H1 (cell line): ENCODE measurements at regions not wholly inside any gene's neighbourhood (a gene's known extent, or its start where the extent isn't known, plus 50 kb on each side); places are given as distances from the start of the nearest gene placed in this dataset.

ENCODE experiments used
- CTCF ChIA-PET: fragments of 300-600 bp; sonication (Branson Sonifier 250); formaldehyde crosslinking; loops from one replicate; lab custom pipeline; 2021; ENCODE audit not compliant: partially characterized antibody; lab: Charles Lee
- POLR2A ChIA-PET: fragments of 300-600 bp; sonication (Branson Sonifier 250); formaldehyde crosslinking; loops from one replicate; lab custom pipeline; 2021; ENCODE audit warnings: inconsistent platforms; ENCODE audit not compliant: partially characterized antibody; lab: Charles Lee
- DNase-seq, 2 experiments: peaks; one replicate each; pipeline versions ENCODE4 v3.0.0 to v3.0.0-alpha.2; 2010 to 2022; ENCODE audit warnings: low spot score in 2 of 2, low read depth in 1 of 2, mixed read lengths in 1 of 2
- FAIRE-seq: peaks from 2 replicates; lab custom pipeline; 2011; peaks lifted over from hg19 to GRCh38; lab: Jason Lieb, UNC
- H2AFZ ChIP-seq: 2 replicates; pipeline ENCODE4 v1.8.1; 2012; ENCODE audit warnings: low read length, inconsistent platforms
- H2AK5ac ChIP-seq: 2 replicates; pipeline ENCODE4 v1.6.1; 2013; ENCODE audit warnings: low read depth, low read length
- H2BK120ac ChIP-seq: replicated peaks from 2 replicates; pipeline ENCODE3; 2013; ENCODE audit warnings: low read depth, low read length, inconsistent platforms
- H2BK12ac ChIP-seq: 2 replicates; pipeline ENCODE4 v1.6.1; 2013; ENCODE audit warnings: low read depth, low read length
- H2BK15ac ChIP-seq: 2 replicates; pipeline ENCODE4 v1.6.1; 2013; ENCODE audit warnings: low read length
- H2BK20ac ChIP-seq: 2 replicates; pipeline ENCODE4 v1.6.1; 2013; ENCODE audit warnings: low read length
- H2BK5ac ChIP-seq: 2 replicates; pipeline ENCODE4 v1.6.1; 2013; ENCODE audit warnings: low read depth, low read length
- H3K14ac ChIP-seq: 2 replicates; pipeline ENCODE4 v1.6.1; 2013; ENCODE audit warnings: inconsistent platforms; ENCODE audit not compliant: insufficient read length
- H3K18ac ChIP-seq: 2 replicates; pipeline ENCODE4 v1.6.1; 2013; ENCODE audit warnings: low read length; ENCODE audit errors: extremely low read depth
- H3K23ac ChIP-seq: 2 replicates; pipeline ENCODE4 v1.6.1; 2013; ENCODE audit warnings: inconsistent platforms; ENCODE audit not compliant: insufficient read length
- H3K23me2 ChIP-seq: 2 replicates; pipeline ENCODE4 v1.6.1; 2013; ENCODE audit warnings: low read depth, low read length
- H3K27ac ChIP-seq: 2 replicates; pipeline ENCODE4 v1.6.1; 2011; ENCODE audit warnings: low read depth, low read length, inconsistent platforms
- H3K27me3 ChIP-seq, 4 experiments: replicated peaks in 1 of 4; 1 replicate in 1 of 4; 2 replicates in 3 of 4; pipeline versions ENCODE4 v1.6.1 to v1.8.1; 2011 to 2013; ENCODE audit warnings: low read length in 3 of 4, mild to moderate bottlenecking in 3 of 4, inconsistent platforms in 2 of 4, mixed read lengths in 2 of 4, moderate library complexity in 1 of 4; ENCODE audit not compliant: control insufficient read depth in 3 of 4, insufficient read depth in 3 of 4; ENCODE audit errors: extremely low read depth in 1 of 4
- H3K36me3 ChIP-seq, 4 experiments: 2 replicates each; pipeline versions ENCODE4 v1.6.1 to v1.8.1; 2011 to 2013; ENCODE audit warnings: mild to moderate bottlenecking in 4 of 4, low read length in 3 of 4, moderate library complexity in 2 of 4, control low read depth in 1 of 4, inconsistent platforms in 1 of 4; ENCODE audit not compliant: insufficient read depth in 4 of 4, control insufficient read depth in 2 of 4
- H3K4ac ChIP-seq: replicated peaks from 2 replicates; pipeline ENCODE3; 2013; ENCODE audit warnings: low read length, low read depth, mixed read lengths, inconsistent platforms; ENCODE audit not compliant: insufficient read length
- H3K4me1 ChIP-seq, 4 experiments: replicated peaks in 1 of 4; 1 replicate in 1 of 4; 2 replicates in 3 of 4; pipeline versions ENCODE4 v1.6.1 to v1.8.1; 2011 to 2013; ENCODE audit warnings: low read length in 3 of 4, inconsistent platforms in 2 of 4, mixed read lengths in 1 of 4; ENCODE audit not compliant: insufficient read depth in 4 of 4, control insufficient read depth in 3 of 4
- H3K4me2 ChIP-seq, 2 experiments: 2 replicates each; pipeline versions ENCODE4 v1.6.1 to v1.8.1; 2011 to 2013; ENCODE audit warnings: low read depth in 2 of 2, low read length in 2 of 2, control low read depth in 1 of 2, inconsistent platforms in 1 of 2, mild to moderate bottlenecking in 1 of 2; ENCODE audit not compliant: insufficient read depth in 1 of 2
- H3K4me3 ChIP-seq, 4 experiments: fragments of 200-600, 300-600 bp in 1 of 4; sonication (generic), shearing (Covaris generic), sonication (Bioruptor Twin) in 1 of 4; 2 replicates each; pipeline versions ENCODE4 v1.5.1 to v1.8.1; 2011 to 2016; ENCODE audit warnings: low read length in 4 of 4, low read depth in 3 of 4, control low read depth in 2 of 4, inconsistent platforms in 2 of 4, mild to moderate bottlenecking in 2 of 4, mixed read lengths in 1 of 4, moderate library complexity in 1 of 4; ENCODE audit not compliant: insufficient read depth in 2 of 4; ENCODE audit errors: extremely low read depth in 1 of 4
- H3K56ac ChIP-seq: replicated peaks from 2 replicates; pipeline ENCODE3; 2013; ENCODE audit warnings: low read depth, mild to moderate bottlenecking, mixed read lengths, low read length, inconsistent platforms; ENCODE audit not compliant: insufficient read length
- H3K79me1 ChIP-seq: 2 replicates; pipeline ENCODE4 v1.6.1; 2013; ENCODE audit warnings: low read depth, low read length, control low read depth
- H3K79me2 ChIP-seq, 2 experiments: 2 replicates each; pipeline versions ENCODE4 v1.6.1 to v1.8.1; 2012 to 2013; ENCODE audit warnings: low read length in 2 of 2, mild to moderate bottlenecking in 2 of 2, inconsistent platforms in 1 of 2; ENCODE audit not compliant: insufficient read depth in 2 of 2, control insufficient read depth in 1 of 2
- H3K9ac ChIP-seq, 4 experiments: replicated peaks in 1 of 4; 1 replicate in 1 of 4; 2 replicates in 3 of 4; pipeline versions ENCODE4 v1.6.1 to v1.8.1; 2011 to 2013; ENCODE audit warnings: low read depth in 3 of 4, low read length in 3 of 4, control low read depth in 2 of 4, mild to moderate bottlenecking in 2 of 4, moderate library complexity in 2 of 4, inconsistent platforms in 1 of 4; ENCODE audit errors: extremely low read depth in 1 of 4
- H3K9me3 ChIP-seq, 2 experiments: 2 replicates each; pipeline versions ENCODE4 v1.6.1 to v1.8.1; 2012 to 2013; ENCODE audit warnings: mild to moderate bottlenecking in 2 of 2, moderate library complexity in 2 of 2, control low read depth in 1 of 2, inconsistent platforms in 1 of 2, low read depth in 1 of 2, low read length in 1 of 2, mixed read lengths in 1 of 2; ENCODE audit not compliant: insufficient read depth in 2 of 2
- H4K20me1 ChIP-seq, 2 experiments: replicated peaks in 1 of 2; 2 replicates each; pipeline versions ENCODE3 to v1.8.1; 2011 to 2013; ENCODE audit warnings: inconsistent platforms in 2 of 2, low read length in 2 of 2, mild to moderate bottlenecking in 1 of 2; ENCODE audit not compliant: insufficient read depth in 2 of 2, control insufficient read depth in 1 of 2
- H4K5ac ChIP-seq: 2 replicates; pipeline ENCODE4 v1.6.1; 2013; ENCODE audit warnings: low read length, low read depth, mixed read lengths, inconsistent platforms; ENCODE audit not compliant: insufficient read length
- H4K8ac ChIP-seq: 2 replicates; pipeline ENCODE4 v1.8.0; 2013; ENCODE audit warnings: mild to moderate bottlenecking, moderate library complexity, low read length, inconsistent platforms; ENCODE audit not compliant: insufficient read depth; ENCODE audit errors: extremely low read depth
- H4K91ac ChIP-seq: replicated peaks from 2 replicates; pipeline ENCODE3; 2013; ENCODE audit warnings: low read length, mixed read lengths, inconsistent platforms; ENCODE audit not compliant: insufficient read length
- CBX5 ChIP-seq: fragments of 300-800, 300-1000 bp; sonication (generic); IDR thresholded peaks from 2 replicates; pipeline ENCODE4 v1.7.1; 2016; ENCODE audit warnings: antibody characterized with exemption, low read length, low read depth
- EGR1 ChIP-seq: IDR thresholded peaks from 2 replicates; pipeline ENCODE4 v1.6.1; 2011; ENCODE audit warnings: low read depth, low read length, borderline replicate concordance
- NANOG ChIP-seq: IDR thresholded peaks from 2 replicates; pipeline ENCODE4 v1.6.1; 2011; ENCODE audit warnings: low read length, low read depth, mild to moderate bottlenecking, inconsistent platforms; ENCODE audit not compliant: insufficient read depth, poor library complexity, severe bottlenecking
- RAD21 ChIP-seq, 2 experiments: IDR thresholded peaks in 1 of 2; conservative IDR thresholded peaks in 1 of 2; 2 replicates each; pipeline ENCODE4 v1.6.1; 2011; ENCODE audit warnings: low read depth in 2 of 2, low read length in 2 of 2, improper control_type of control experiment in 1 of 2, inconsistent platforms in 1 of 2, mild to moderate bottlenecking in 1 of 2, moderate library complexity in 1 of 2
- WGBS, 2 experiments: shearing (Covaris generic) in 1 of 2; methylation state at CpG; one replicate each; pipeline versions ENCODE4 v1.1.6 to v1.1.7; 2013 to 2015; ENCODE audit warnings: low lambda C conversion rate in 2 of 2, mixed read lengths in 2 of 2, inconsistent platforms in 1 of 2, low coverage in 1 of 2, missing lambda C conversion rate in 1 of 2; ENCODE audit not compliant: insufficient replicate concordance in 2 of 2, insufficient coverage in 1 of 2, insufficient read length in 1 of 2; ENCODE audit errors: extremely low coverage in 1 of 2, missing lambda C conversion rate in 1 of 2; 5-methylcytosine and 5-hydroxymethylcytosine counted together

- Histone ChIP-seq H2AFZ (no peak overlapping the region), H2BK20ac (no peak overlapping the region), H3K4me1 (no peaks in the 10 kb centered on the region), H3K79me2 (no peaks in the 10 kb centered on the region), H3K23ac (no peak overlapping the region), H4K20me1 (no peaks in the 10 kb centered on the region), H3K4me3 (no peak overlapping the region), H3K23me2 (no peaks in the 10 kb centered on the region), H3K56ac (no peak overlapping the region), H3K9ac (no peak overlapping the region), H4K5ac (no peak overlapping the region), H3K9me3 (no peaks in the 10 kb centered on the region), H4K8ac (no peak overlapping the region), H3K27me3 (no peaks in the 10 kb centered on the region), H3K4ac (no peak overlapping the region), H2BK120ac (no peak overlapping the region), H3K18ac (no peak overlapping the region), H3K36me3 (no peaks in the 10 kb centered on the region), H2BK12ac (no peak overlapping the region), H3K79me1 (no peaks in the 10 kb centered on the region), H2AK5ac (no peak overlapping the region), H3K4me2 (no peak overlapping the region), H2BK15ac (no peak overlapping the region), H2BK5ac (no peak overlapping the region), H3K14ac (no peak overlapping the region), H3K27ac (no peak overlapping the region), H4K91ac (no peak overlapping the region)
- FAIRE-seq (no peak), DNase-seq (no peak)
- 94% methylated on average over 7 of the region's 7 CpGs; no CpG with 5 or more reads in 1 of the 2 experiments for WGBS, 2 experiments
- ChIA-PET POLR2A (no interaction called here), CTCF (interaction anchor here (1.4 to 2.5 kb wide), 2 partner anchors 187 to 344 kb away, joined by 3 to 6 read pairs; no protein-coding TSS in a partner anchor)
- TF ChIP-seq EGR1 (no peak), NANOG (no peak), RAD21 (IDR thresholded peaks at IDR 0.05 in 1 of 2, conservative IDR thresholded peaks at IDR 0.05 in 1 of 2; ENCODE audit: low read depth in 2 of 2, low read length in 2 of 2) (no peak), CBX5 (no peak)
Measured at GRCh38 chr2:17122887-17123501, 395.2 kb downstream of the RAD51AP2 start.
